GM18909 (cell line): ENCODE measurements at regions not wholly inside any gene's neighbourhood (a gene's known extent, or its start where the extent isn't known, plus 50 kb on each side); places are given as distances from the start of the nearest gene placed in this dataset.

Source experiments
- ATAC-seq: cut with Tn5 transposase; IDR thresholded peaks from one replicate; pipeline ENCODE4 v1.9.1; 2021; ENCODE audit warnings: mild to moderate bottlenecking; ENCODE audit not compliant: unreplicated experiment, poor library complexity

DNA sequence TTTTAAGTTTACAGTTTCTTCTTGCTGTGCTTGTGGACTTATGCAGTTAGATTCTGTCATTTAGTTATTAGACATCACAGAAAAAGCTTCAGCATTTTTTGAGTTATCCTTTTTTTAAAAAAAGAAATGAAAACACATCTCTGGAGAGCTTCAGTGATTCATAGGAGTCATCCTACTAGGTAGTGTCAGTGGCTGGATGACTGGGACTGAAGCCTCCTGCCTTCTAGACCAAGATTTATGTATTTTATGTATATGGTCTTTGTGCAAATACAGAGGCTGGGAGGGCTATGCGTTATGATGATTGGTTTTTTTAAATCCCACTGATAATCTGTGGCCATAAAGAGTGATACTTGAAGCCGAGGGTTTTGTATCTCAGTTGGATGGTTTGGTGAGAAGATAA, 125.9 kb upstream of the JAG1 start:
- no peak for ATAC-seq

DNA sequence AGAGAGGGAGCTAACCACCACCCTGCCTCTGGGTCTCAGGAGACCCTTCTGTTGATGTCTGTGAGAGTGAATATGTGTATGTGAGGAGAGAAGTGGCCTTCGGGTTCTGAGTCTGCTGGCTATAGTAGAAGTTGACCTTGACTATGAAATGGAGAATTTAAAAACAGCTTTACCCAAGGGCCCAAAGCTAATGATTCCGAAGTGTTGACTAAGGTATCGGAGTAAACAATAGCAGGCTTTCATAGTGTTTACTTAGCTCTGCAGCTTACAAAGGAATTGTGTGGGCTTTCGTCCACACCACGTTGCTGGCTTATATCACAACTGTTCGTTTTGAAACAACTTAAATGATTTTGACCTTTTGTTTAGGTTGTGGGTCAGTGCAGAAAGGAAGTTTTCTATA, 126.5 kb upstream of the JAG1 start:
- ATAC-seq, result no peak

GRCh38 chr20:10802236-10802635, 128.4 kb upstream of the JAG1 start:
- ATAC-seq, result no peak

- ATAC-seq, result no peak
Observed at GRCh38 chr20:10805764-10806163, 132.0 kb upstream of the JAG1 start.

GRCh38 chr20:10806539-10806938, 132.7 kb upstream of the JAG1 start:
- no peak for ATAC-seq

DNA sequence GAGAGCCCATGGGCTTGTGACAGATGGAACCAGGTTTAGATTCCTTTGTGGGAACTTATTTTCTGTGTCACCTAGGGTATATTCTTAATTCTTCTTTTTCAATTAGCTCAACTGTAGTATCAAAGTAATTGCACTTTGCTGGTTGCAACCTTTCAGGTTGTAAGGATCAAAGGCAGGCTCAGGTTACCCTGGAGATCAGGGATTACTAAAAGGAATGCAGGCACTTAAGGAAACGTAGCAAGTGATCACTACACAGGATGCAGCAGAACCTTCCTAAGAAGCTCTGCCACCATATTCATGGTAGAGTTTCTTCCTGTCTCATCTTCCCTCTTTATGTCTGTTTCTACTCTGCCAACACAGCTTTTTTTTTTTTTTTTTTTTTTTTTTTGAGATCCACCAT, 133.2 kb upstream of the JAG1 start:
- no peak for ATAC-seq

DNA sequence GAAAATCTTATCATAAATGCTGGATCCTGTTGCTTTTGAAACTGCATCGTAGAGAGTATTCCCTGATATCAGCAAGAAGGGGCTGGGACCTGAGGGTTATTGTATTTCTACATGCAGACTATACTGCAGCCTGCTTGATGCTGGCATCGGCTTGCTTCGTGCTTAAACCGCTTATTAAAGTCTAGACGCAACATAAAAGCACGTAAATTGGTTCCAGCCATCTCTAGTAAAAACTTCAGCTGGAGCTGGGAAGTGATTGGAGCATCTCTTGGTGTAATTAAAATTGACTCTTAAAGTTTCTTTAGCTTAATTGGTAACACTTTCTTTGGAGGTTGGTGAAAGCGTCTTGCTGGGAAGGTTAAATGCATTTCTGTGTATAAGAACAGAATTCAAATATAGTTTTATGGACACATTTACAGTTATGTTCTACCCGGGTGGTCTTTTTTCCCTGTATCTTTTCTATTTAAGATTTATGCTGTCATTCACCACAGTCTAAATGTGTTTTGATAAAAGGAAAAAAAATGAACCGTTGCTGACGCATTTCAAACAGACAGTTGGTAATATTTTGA, 139.0 kb upstream of the JAG1 start:
- no peak for ATAC-seq

- ATAC-seq, result no peak
Observed at GRCh38 chr20:10823585-10823984, 149.8 kb upstream of the JAG1 start.

GRCh38 chr20:10824750-10825500, 151.1 kb upstream of the JAG1 start:
- no peak for ATAC-seq

DNA sequence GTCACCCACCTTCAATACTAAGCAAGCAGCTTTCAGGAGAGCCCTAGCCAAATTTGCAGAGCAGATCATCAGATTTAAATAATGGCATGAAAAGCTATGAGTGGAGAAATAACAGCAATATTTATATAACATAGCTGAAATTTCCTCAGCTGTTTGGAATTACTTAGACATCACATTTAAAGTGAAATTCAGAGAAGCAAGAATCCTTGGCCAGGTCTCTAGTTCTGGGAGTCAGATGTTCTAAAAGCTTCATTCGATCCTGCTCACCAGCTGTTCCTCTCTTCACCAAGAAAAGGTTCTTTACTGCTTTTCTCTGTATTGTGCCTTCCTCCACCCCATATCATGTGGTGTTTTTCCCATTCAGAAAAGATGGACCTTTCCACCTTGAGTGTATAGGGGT, 152.3 kb upstream of the JAG1 start:
- no peak for ATAC-seq

DNA sequence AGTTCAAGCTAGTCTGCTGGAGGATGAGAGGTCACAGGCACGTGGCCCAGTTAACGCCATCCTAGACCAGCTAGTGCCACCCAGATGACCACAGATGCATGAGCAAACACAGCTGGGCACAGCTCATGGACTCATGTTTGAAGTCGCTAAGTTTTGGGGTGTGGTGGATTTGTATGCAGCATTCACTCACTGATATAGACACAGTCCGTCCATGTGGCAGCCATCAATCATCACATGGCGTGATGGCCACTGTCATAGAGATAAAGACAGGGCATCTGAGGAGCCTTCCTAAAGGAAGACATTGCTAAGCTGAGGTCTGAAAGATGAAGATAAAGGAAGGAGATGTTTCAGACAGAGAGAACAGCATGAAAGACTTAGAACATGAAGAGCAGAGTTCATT, 154.4 kb upstream of the JAG1 start:
- no peak for ATAC-seq

DNA sequence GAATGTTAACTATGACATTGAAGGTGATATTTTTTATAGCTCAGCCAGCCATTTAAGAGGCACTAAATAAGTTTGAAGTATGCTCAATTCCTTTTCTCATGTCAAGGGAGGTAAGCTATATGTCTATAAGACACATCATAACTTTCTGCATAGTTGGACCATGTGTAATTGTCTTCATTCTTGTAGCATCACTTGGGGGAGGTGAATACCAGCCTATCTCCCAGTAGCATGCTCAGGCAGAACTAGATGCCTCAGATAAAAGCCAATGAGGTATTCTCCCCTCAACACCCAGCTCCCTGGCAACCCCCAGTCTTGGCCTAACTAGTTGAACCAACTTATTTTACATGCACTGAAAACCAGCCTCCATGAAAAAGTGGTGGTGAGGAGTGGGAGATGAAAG, 158.3 kb upstream of the JAG1 start:
- ATAC-seq, result no peak

DNA sequence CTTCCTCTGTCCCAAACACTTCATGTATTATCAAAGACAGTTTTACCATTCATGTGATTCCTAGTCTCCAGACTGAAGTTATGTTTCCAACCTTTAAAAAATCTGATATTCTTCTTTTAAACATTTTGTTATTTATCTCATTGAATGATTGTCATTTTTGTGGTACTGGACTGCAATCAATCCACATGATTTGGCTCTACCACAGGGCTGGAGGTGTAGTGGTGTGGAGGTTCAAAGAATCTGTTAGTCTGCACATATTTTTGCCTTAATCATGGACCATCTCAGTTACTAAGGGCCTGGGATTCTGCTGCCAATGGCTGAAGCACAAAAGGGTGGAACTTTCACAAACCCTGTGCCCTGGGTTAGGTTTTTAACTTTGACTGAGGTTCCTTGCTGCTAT, 164.1 kb upstream of the JAG1 start:
- ATAC-seq, result no peak

- ATAC-seq, result no peak
Observed at GRCh38 chr20:10842116-10842515, 168.3 kb upstream of the JAG1 start.

GRCh38 chr20:10843146-10843711, 169.4 kb upstream of the JAG1 start:
- no peak for ATAC-seq

- no peak for ATAC-seq
Observed at GRCh38 chr20:10846766-10847165, 173.0 kb upstream of the JAG1 start.

DNA sequence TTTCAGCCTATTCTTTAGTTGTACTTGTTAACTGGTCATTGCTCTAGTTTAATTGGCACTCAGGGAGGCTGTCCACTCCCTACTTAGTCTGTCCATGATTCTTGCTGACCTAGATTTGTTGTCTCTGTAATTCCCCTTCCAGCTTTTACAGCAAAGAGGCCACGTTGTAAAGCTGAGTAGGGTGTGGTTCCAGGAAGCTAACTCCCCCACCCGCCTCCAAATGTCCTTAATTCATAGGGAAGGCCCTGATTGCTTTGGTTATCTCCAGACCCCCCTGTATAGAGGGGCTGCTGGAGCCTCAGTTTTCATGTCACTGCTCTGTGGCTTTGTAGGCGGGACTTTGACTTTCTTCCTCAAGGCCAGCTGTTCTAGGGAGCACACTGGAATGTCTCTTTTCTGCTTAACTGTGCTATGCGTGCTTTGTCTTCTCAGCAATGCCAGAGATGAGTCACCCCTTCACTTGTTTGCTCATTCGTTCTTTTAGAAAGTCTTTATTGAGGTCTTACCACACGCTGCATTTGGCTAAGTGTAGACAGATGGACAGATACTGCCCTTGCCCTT, 175.1 kb upstream of the JAG1 start:
- no peak for ATAC-seq

DNA sequence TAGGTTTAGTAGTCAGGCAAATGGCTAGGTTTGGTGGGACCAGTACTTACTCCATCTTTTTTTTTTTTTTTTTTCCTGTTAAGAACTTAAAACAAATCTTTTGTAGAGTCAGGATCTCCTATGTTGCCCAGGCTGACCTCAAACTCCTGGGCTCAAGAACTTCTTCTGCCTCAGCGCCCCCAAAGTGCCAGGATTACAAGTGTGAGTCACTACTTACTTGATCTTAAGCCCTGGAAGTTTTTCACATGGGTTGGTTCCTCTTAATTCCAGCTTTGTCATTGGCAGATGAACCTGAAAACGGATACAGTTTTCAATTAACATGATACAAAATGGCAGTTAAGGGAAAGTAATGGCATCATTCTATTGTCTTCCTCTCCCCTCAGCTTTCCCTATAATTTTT, 179.4 kb upstream of the JAG1 start:
- no peak for ATAC-seq

- ATAC-seq, result no peak
Observed at GRCh38 chr20:10853731-10854130, 179.9 kb upstream of the JAG1 start.

GRCh38 chr20:10854976-10855375, 181.2 kb upstream of the JAG1 start:
- ATAC-seq, result no peak

- ATAC-seq, result no peak
Observed at GRCh38 chr20:10855778-10856177, 182.0 kb upstream of the JAG1 start.
